Esophagus muscularis mucosa (tissue), 3 donors: ENCODE measurements at regions not wholly inside any gene's neighbourhood (a gene's known extent, or its start where the extent isn't known, plus 50 kb on each side); places are given as distances from the start of the nearest gene placed in this dataset.

Experiments used
- EP300 ChIP-seq: sonication (generic); formaldehyde crosslinking; IDR thresholded peaks from one replicate; pipeline ENCODE4 v1.6.1; 2017; ENCODE audit warnings: antibody characterized with exemption
- TF ChIP-seq, protein P1 (sequence below), 3 experiments: fragments of 200-600 bp in 2 of 3; fragments of 450-650 bp in 1 of 3; sonication (generic) in 2 of 3; IDR thresholded peaks; one replicate each; pipeline ENCODE4 v1.5.1; 2017 to 2019; ENCODE audit warnings: antibody characterized with exemption in 3 of 3, mild to moderate bottlenecking in 2 of 3, moderate library complexity in 1 of 3

DNA sequence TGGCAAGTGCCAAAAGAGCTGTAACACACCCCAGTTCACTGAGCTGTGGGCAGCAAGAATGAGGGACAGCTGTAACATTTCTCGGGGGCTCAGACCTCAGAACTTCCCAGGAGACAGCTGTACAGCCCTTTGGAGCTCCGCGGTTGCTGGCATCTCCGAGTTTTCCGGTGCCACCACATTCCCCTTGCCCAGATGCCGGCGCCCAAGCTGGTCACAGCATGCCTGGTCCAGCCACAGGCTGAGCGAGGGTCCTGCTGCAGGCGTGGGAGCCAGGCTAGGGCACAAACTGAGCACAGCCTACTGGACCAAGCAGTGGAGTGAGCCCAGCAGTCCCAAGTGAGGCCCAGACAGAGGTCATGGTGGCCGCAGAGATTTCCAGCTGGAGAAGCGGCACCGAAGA is 797.7 kb upstream of the EDIL3 start:
- TF ChIP-seq, protein P1, sequence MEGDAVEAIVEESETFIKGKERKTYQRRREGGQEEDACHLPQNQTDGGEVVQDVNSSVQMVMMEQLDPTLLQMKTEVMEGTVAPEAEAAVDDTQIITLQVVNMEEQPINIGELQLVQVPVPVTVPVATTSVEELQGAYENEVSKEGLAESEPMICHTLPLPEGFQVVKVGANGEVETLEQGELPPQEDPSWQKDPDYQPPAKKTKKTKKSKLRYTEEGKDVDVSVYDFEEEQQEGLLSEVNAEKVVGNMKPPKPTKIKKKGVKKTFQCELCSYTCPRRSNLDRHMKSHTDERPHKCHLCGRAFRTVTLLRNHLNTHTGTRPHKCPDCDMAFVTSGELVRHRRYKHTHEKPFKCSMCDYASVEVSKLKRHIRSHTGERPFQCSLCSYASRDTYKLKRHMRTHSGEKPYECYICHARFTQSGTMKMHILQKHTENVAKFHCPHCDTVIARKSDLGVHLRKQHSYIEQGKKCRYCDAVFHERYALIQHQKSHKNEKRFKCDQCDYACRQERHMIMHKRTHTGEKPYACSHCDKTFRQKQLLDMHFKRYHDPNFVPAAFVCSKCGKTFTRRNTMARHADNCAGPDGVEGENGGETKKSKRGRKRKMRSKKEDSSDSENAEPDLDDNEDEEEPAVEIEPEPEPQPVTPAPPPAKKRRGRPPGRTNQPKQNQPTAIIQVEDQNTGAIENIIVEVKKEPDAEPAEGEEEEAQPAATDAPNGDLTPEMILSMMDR (IDR thresholded peaks at IDR 0.05), result no peak
- TF ChIP-seq EP300, result no peak
